ENCODE measurements at regions not wholly inside any gene's neighbourhood (a gene's known extent, or its start where the extent isn't known, plus 50 kb on each side); places are given as distances from the start of the nearest gene placed in this dataset.

GRCh38 chr22:49449377-49449776 lies 378.3 kb downstream of the BRD1 start:
- Histone ChIP-seq H3K4me3 (replicated peaks in 1 of 2; ENCODE audit: low read depth in 1 of 2, low read length in 2 of 2) (no peak overlapping the region), H3K9me2 (ENCODE audit: insufficient read depth) (no peaks in the 10 kb centered on the region), H3K79me2 (ENCODE audit: insufficient read depth, low read length) (no peaks in the 10 kb centered on the region), H2AFZ (ENCODE audit: low read depth, low read length, poor library complexity, severe bottlenecking) (no peak overlapping the region), H3K36me3 (ENCODE audit: control insufficient read depth in 1 of 2, insufficient read depth in 2 of 2, low read length in 2 of 2) (no peaks in the 10 kb centered on the region), H3K9ac (ENCODE audit: low read length) (no peak overlapping the region), H3K9me3 (ENCODE audit: control insufficient read depth in 1 of 2, insufficient read depth in 1 of 2, low read depth in 1 of 2, low read length in 2 of 2) (no peaks in the 10 kb centered on the region), H3K27me3 (ENCODE audit: insufficient read depth, low read length) (no peaks in the 10 kb centered on the region), H4K20me1 (ENCODE audit: insufficient read depth) (no peaks in the 10 kb centered on the region), H3K27ac (ENCODE audit: low read depth, low read length) (no peak overlapping the region), H3K4me2 (ENCODE audit: low read length) (no peak overlapping the region), H3K4me1 (ENCODE audit: control insufficient read depth in 1 of 2, insufficient read depth in 2 of 2, low read length in 2 of 2) (no peaks in the 10 kb centered on the region)
- DNase-seq (ENCODE audit: low read depth, low spot score) (no peak), ATAC-seq (no peak)
- TF ChIP-seq FOSL1 (IDR thresholded peaks at IDR 0.05; ENCODE audit: low read depth) (no peak), TCF7L2 (IDR thresholded peaks at IDR 0.05; ENCODE audit: borderline replicate concordance, extremely low read depth, insufficient read depth, insufficient read length) (no peak), POLR2A (IDR thresholded peaks at IDR 0.05; ENCODE audit: borderline replicate concordance, extremely low read depth, insufficient read depth, insufficient read length) (no peak), EGR1 (IDR thresholded peaks at IDR 0.05; ENCODE audit: low read depth) (no peak), CTCF (IDR thresholded peaks at IDR 0.05 in 2 of 3, conservative IDR thresholded peaks at IDR 0.05 in 1 of 3; ENCODE audit: borderline replicate concordance in 1 of 3, insufficient read depth in 1 of 3, low read depth in 2 of 3, low read length in 2 of 3) (no peak), ZBTB33 (IDR thresholded peaks at IDR 0.05; ENCODE audit: extremely low read depth, insufficient replicate concordance, low read length) (no peak), ZNF274 (IDR thresholded peaks at IDR 0.05; ENCODE audit: low read depth, low read length) (no peak), ZFX (IDR thresholded peaks at IDR 0.05) (no peak), CEBPB (IDR thresholded peaks at IDR 0.05; ENCODE audit: low read depth) (no peak), ATF3 (IDR thresholded peaks at IDR 0.05) (no peak), EZH2 (IDR thresholded peaks at IDR 0.05) (no peak), SP1 (IDR thresholded peaks at IDR 0.05; ENCODE audit: low read depth) (no peak), JUND (IDR thresholded peaks at IDR 0.05) (no peak), POLR2AphosphoS5 (IDR thresholded peaks at IDR 0.05; ENCODE audit: low read depth, low read length) (no peak)
- POLR2A ChIA-PET = no interaction called here
- RAD21 ChIA-PET (ENCODE audit: low non-redundant PET in 1 of 2, low total read pairs in 2 of 2, uncharacterized antibody in 2 of 2, unreplicated experiment in 2 of 2) = no interaction called here
- BruUV-seq (replicated peaks) = no TSS peak
- intact Hi-C loops (cut with micrococcal nuclease) = no loop called here
- CTCF ChIA-PET = no interaction called here
